ENCODE measurements at regions not wholly inside any gene's neighbourhood (a gene's known extent, or its start where the extent isn't known, plus 50 kb on each side); places are given as distances from the start of the nearest gene placed in this dataset.

DNA sequence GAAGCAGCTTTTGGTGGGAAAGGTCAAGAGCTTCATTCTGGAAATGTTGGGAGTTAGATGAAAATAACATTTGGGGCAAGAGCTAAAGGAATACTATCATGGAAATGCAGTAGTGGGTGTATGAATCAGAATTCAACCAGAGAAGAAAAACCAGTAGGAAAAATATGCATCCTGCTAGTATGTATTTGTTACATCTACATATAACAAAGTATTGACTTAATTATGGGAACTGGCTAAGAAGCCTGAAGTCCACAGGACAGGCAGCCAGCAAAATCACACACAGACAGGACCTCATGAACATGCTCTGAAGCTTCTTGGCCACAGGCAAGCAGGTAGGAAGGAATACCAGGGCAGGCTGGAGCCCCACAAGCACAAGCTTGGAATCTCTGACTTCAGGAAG is 185.8 kb downstream of the FBXO15 start:
- Mint-ChIP-seq H3K4me1 (no peaks in the 10 kb centered on the region), H3K9me3 (peaks cover 0 to 6% (median 3%) of the 10 kb centered on the region in 7 donors), H3K4me3 (no peak overlapping the region), H3K27me3 (ENCODE audit: low read depth in 3 of 3) (peaks cover 4 to 5% (median 5%) of the 10 kb centered on the region in 3 donors), H3K36me3 (no peaks in the 10 kb centered on the region), H3K27ac (no peak overlapping the region)
- H3K4me2 ChIP-seq (replicated peaks; ENCODE audit: extremely low read depth, low read length, poor library complexity, severe bottlenecking) = no peak overlapping the region
- H3K4me3 ChIP-seq (replicated peaks in 1 of 3; ENCODE audit: low read depth in 2 of 3, low read length in 3 of 3) = no peak overlapping the region
- no peaks in the 10 kb centered on the region for H3K36me3 ChIP-seq (replicated peaks in 1 of 2; ENCODE audit: control insufficient read depth in 1 of 2, insufficient read depth in 2 of 2, low read length in 2 of 2)
- DNase-seq = no peak
- TF ChIP-seq, protein P1, sequence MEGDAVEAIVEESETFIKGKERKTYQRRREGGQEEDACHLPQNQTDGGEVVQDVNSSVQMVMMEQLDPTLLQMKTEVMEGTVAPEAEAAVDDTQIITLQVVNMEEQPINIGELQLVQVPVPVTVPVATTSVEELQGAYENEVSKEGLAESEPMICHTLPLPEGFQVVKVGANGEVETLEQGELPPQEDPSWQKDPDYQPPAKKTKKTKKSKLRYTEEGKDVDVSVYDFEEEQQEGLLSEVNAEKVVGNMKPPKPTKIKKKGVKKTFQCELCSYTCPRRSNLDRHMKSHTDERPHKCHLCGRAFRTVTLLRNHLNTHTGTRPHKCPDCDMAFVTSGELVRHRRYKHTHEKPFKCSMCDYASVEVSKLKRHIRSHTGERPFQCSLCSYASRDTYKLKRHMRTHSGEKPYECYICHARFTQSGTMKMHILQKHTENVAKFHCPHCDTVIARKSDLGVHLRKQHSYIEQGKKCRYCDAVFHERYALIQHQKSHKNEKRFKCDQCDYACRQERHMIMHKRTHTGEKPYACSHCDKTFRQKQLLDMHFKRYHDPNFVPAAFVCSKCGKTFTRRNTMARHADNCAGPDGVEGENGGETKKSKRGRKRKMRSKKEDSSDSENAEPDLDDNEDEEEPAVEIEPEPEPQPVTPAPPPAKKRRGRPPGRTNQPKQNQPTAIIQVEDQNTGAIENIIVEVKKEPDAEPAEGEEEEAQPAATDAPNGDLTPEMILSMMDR (IDR thresholded peaks at IDR 0.05) = no peak
- peaks cover 0 to 3% of the 10 kb centered on the region in 2 donors for H3K9me3 ChIP-seq (replicated peaks in 1 of 2; ENCODE audit: control insufficient read depth in 1 of 2, insufficient read depth in 1 of 2, low read length in 2 of 2)
- no peaks in the 10 kb centered on the region for H3K4me1 ChIP-seq (ENCODE audit: control insufficient read depth in 1 of 2, insufficient read depth in 2 of 2, low read length in 2 of 2)
- no peak overlapping the region for H2AFZ ChIP-seq (ENCODE audit: insufficient read depth, low read depth, low read length, poor library complexity, severe bottlenecking)
- H3K27me3 ChIP-seq (ENCODE audit: control insufficient read depth in 2 of 2, insufficient read depth in 2 of 2, low read length in 2 of 2) = no peaks in the 10 kb centered on the region
- H3K9ac ChIP-seq (ENCODE audit: insufficient read depth, low read length, poor library complexity, severe bottlenecking) = no peak overlapping the region
- intact Hi-C loops (cut with micrococcal nuclease) = no loop called here
- no peak overlapping the region for H3K27ac ChIP-seq (ENCODE audit: low read depth in 1 of 2, low read length in 2 of 2)
- H4K20me1 ChIP-seq (ENCODE audit: insufficient read depth, low read length) = no peaks in the 10 kb centered on the region
- no peaks in the 10 kb centered on the region for H3K79me2 ChIP-seq (ENCODE audit: insufficient read depth, low read length)

DNA sequence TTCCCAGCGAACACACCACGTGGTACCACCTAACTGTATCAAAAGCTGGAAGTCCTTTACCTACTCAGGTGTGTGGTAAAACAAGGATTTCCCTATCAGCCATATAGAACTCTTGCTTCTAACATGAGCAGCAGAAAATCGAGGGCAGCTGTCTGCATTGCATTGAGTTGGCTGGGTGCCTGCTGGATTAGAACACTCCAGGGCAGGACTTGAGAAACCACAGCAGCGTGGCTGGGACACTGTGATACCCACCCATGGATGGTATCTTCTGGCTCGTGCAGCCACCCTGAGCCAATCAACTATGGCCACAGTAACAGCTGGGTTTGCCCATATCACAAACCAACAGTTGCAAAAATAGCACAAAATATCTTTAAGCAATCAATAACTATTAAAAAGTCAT is 188.3 kb downstream of the FBXO15 start:
- no peaks in the 10 kb centered on the region for H3K4me1 ChIP-seq (ENCODE audit: control insufficient read depth in 1 of 2, insufficient read depth in 2 of 2, low read length in 2 of 2)
- no peak overlapping the region for H2AFZ ChIP-seq (ENCODE audit: insufficient read depth, low read depth, low read length, poor library complexity, severe bottlenecking)
- H3K4me3 ChIP-seq (replicated peaks in 1 of 3; ENCODE audit: low read depth in 2 of 3, low read length in 3 of 3) = no peak overlapping the region
- TF ChIP-seq, protein P1 (IDR thresholded peaks at IDR 0.05) = no peak
- H3K9ac ChIP-seq (ENCODE audit: insufficient read depth, low read length, poor library complexity, severe bottlenecking) = no peak overlapping the region
- H3K79me2 ChIP-seq (ENCODE audit: insufficient read depth, low read length) = no peaks in the 10 kb centered on the region
- 69% methylated on average over 2 of the region's 5 CpGs for WGBS (ENCODE audit: insufficient coverage)
- H3K27me3 ChIP-seq (ENCODE audit: control insufficient read depth in 2 of 2, insufficient read depth in 2 of 2, low read length in 2 of 2) = no peaks in the 10 kb centered on the region
- H3K9me3 ChIP-seq (replicated peaks in 1 of 2; ENCODE audit: control insufficient read depth in 1 of 2, insufficient read depth in 1 of 2, low read length in 2 of 2) = peaks cover 0 to 3% of the 10 kb centered on the region in 2 donors
- Mint-ChIP-seq H3K4me1 (no peaks in the 10 kb centered on the region), H3K36me3 (no peaks in the 10 kb centered on the region), H3K4me3 (no peak overlapping the region), H3K27ac (no peak overlapping the region), H3K27me3 (ENCODE audit: low read depth in 3 of 3) (peaks cover 3 to 9% (median 5%) of the 10 kb centered on the region in 3 donors), H3K9me3 (peaks cover 0 to 4% (median 2%) of the 10 kb centered on the region in 7 donors)
- no peak overlapping the region for H3K27ac ChIP-seq (ENCODE audit: low read depth in 1 of 2, low read length in 2 of 2)
- H3K4me2 ChIP-seq (replicated peaks; ENCODE audit: extremely low read depth, low read length, poor library complexity, severe bottlenecking) = no peak overlapping the region
- no peaks in the 10 kb centered on the region for H3K36me3 ChIP-seq (replicated peaks in 1 of 2; ENCODE audit: control insufficient read depth in 1 of 2, insufficient read depth in 2 of 2, low read length in 2 of 2)
- no peak for DNase-seq
- intact Hi-C loops (cut with micrococcal nuclease) = no loop called here
- H4K20me1 ChIP-seq (ENCODE audit: insufficient read depth, low read length) = no peaks in the 10 kb centered on the region

Measured in CD14-positive monocyte (primary cell).